ENCODE measurements at regions not wholly inside any gene's neighbourhood (a gene's known extent, or its start where the extent isn't known, plus 50 kb on each side); places are given as distances from the start of the nearest gene placed in this dataset.

GRCh38 chr20:12825226-12825595 lies 183.6 kb upstream of the SPTLC3 start:
- no peak overlapping the region for H3K4me3 ChIP-seq (ENCODE audit: low read depth, low read length)
- TF ChIP-seq, protein P1, sequence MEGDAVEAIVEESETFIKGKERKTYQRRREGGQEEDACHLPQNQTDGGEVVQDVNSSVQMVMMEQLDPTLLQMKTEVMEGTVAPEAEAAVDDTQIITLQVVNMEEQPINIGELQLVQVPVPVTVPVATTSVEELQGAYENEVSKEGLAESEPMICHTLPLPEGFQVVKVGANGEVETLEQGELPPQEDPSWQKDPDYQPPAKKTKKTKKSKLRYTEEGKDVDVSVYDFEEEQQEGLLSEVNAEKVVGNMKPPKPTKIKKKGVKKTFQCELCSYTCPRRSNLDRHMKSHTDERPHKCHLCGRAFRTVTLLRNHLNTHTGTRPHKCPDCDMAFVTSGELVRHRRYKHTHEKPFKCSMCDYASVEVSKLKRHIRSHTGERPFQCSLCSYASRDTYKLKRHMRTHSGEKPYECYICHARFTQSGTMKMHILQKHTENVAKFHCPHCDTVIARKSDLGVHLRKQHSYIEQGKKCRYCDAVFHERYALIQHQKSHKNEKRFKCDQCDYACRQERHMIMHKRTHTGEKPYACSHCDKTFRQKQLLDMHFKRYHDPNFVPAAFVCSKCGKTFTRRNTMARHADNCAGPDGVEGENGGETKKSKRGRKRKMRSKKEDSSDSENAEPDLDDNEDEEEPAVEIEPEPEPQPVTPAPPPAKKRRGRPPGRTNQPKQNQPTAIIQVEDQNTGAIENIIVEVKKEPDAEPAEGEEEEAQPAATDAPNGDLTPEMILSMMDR (IDR thresholded peaks at IDR 0.05; ENCODE audit: insufficient read depth, low read depth, low read length, missing control alignments): no peak
- no peak for DNase-seq (ENCODE audit: low read depth)

DNA sequence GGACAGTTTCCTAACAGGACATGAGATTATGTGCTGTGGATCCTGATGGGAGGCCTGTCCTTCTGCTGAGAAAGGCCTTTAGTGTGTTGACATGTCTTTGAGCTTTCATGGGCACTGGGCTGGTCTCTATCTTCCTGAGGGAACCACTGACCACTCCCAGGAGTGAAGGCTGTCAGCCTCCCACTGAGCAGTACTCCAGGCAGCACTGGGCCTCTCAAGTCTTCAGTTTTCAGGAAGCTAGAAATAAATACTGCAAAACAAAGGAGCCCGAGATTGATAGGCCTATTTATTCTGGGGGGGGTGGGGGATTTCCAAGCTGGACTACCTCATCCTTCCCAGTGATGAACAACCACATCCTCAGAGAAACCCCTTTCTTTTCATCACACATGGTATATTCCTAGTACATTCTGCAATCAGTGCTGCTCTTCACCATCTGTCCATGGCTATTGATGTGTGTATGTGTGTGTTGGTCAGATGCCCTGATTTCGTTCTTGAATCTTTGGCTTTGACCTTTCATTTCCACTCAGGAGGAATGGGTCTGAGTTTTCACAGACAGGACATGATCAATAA lies 180.9 kb upstream of the SPTLC3 start:
- H3K4me3 ChIP-seq (ENCODE audit: low read depth, low read length): no peak overlapping the region
- TF ChIP-seq, protein P1 (IDR thresholded peaks at IDR 0.05; ENCODE audit: insufficient read depth, low read depth, low read length, missing control alignments): no peak
- DNase-seq (ENCODE audit: low read depth): no peak

GRCh38 chr20:12829170-12829569 lies 179.6 kb upstream of the SPTLC3 start:
- no peak for DNase-seq (ENCODE audit: low read depth)
- H3K4me3 ChIP-seq (ENCODE audit: low read depth, low read length): no peak overlapping the region
- TF ChIP-seq, protein P1 (IDR thresholded peaks at IDR 0.05; ENCODE audit: insufficient read depth, low read depth, low read length, missing control alignments): no peak

DNA sequence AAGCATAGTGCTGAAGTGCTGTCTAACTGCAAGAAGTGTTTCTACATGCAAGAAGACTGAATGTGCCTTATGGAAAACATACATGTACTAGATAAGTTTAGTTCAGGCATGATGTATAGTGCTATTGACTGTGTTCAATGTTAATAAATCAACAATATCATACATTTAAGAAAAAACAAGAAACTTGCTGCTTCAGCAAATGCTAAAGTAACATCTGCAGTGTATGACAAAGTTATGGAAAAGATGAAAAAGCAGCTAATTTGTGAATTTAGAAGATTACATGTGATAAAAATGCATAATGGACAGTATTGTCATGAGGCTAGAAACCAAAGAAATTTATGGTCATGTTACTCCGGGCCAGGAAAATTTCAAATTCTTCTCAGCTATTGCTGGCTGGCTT lies 174.9 kb upstream of the SPTLC3 start:
- TF ChIP-seq, protein P1 (IDR thresholded peaks at IDR 0.05; ENCODE audit: insufficient read depth, low read depth, low read length, missing control alignments): no peak

GRCh38 chr20:12835999-12836398 lies 172.8 kb upstream of the SPTLC3 start:
- DNase-seq (ENCODE audit: low read depth): no peak
- TF ChIP-seq, protein P1 (IDR thresholded peaks at IDR 0.05; ENCODE audit: insufficient read depth, low read depth, low read length, missing control alignments): no peak
- no peak overlapping the region for H3K4me3 ChIP-seq (ENCODE audit: low read depth, low read length)

More for the DNA sequence above, 174.9 kb upstream of the SPTLC3 start:
- no peak overlapping the region for H3K4me3 ChIP-seq (ENCODE audit: low read depth, low read length)
- DNase-seq (ENCODE audit: low read depth): no peak

- TF ChIP-seq, protein P1 (IDR thresholded peaks at IDR 0.05; ENCODE audit: insufficient read depth, low read depth, low read length, missing control alignments): no peak
- H3K4me3 ChIP-seq (ENCODE audit: low read depth, low read length): no peak overlapping the region
- DNase-seq (ENCODE audit: low read depth): no peak
Observed at GRCh38 chr20:12837646-12838045, 171.1 kb upstream of the SPTLC3 start.

DNA sequence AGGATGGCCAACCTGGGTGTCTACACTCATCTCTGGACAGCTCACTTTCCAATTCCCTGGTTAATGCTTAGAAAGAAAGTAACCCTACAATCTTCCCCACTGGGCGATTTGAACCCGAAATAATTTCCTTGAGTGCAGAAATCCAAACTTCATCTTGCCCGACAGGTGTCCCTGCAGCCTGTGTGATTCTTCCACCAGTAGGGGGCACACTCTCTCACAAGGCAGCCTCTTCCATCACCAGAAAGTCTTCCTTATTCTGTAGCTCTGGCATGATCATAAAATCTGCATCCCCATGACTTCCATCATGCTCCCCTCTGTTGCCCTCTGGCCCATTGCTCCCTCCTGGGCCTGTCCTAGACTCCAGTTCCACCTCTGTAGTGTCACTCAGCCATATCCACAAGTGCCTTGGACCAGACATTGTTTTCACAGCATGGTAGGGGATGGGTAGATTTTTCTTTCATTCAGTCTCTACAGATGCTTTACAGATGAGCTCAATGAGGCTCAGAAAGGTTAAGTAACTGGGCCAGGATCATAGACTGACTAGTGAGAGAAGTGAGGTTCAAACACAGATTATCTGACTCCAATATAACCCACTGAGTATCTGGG lies 170.4 kb upstream of the SPTLC3 start:
- H3K4me3 ChIP-seq (ENCODE audit: low read depth, low read length): no peak overlapping the region
- TF ChIP-seq, protein P1 (IDR thresholded peaks at IDR 0.05; ENCODE audit: insufficient read depth, low read depth, low read length, missing control alignments): no peak
- DNase-seq (ENCODE audit: low read depth): no peak
